BJ (cell line): ENCODE measurements at regions not wholly inside any gene's neighbourhood (a gene's known extent, or its start where the extent isn't known, plus 50 kb on each side); places are given as distances from the start of the nearest gene placed in this dataset.

Experiments
- CTCF ChIA-PET: fragments of 350-600 bp; formaldehyde crosslinking; extraction: SDS; loops from one replicate; lab custom pipeline; 2021; ENCODE audit warnings: antibody characterized with exemption, inconsistent platforms; lab: Yijun Ruan, JAX
- POLR2A ChIA-PET: fragments of 300-600 bp; sonication (Branson Sonifier 250); formaldehyde crosslinking; extraction: SDS; loops from one replicate; lab custom pipeline; 2021; ENCODE audit warnings: antibody characterized with exemption; lab: Charles Lee
- DNase-seq: peaks from one replicate; pipeline ENCODE4 v3.0.0-alpha.2; 2011; ENCODE audit warnings: low read depth
- H3K27me3 ChIP-seq: 2 replicates; pipeline ENCODE4 v1.6.0; 2011; ENCODE audit warnings: low read length; ENCODE audit not compliant: control insufficient read depth, insufficient read depth
- H3K36me3 ChIP-seq: 2 replicates; pipeline ENCODE4 v1.5.1; 2011; ENCODE audit warnings: low read length; ENCODE audit not compliant: control insufficient read depth, insufficient read depth
- H3K4me3 ChIP-seq: 2 replicates; pipeline ENCODE4 v1.5.1; 2011; ENCODE audit warnings: low read depth, mild to moderate bottlenecking, control low read depth, low read length
- TF ChIP-seq, protein P1 (sequence below): IDR thresholded peaks from 2 replicates; pipeline ENCODE4 v1.5.1; 2011; ENCODE audit warnings: low read depth, mild to moderate bottlenecking, control low read depth, inconsistent platforms, low read length, moderate library complexity; ENCODE audit not compliant: insufficient read depth

GRCh38 chr3:24048843-24049242 lies 103.8 kb downstream of the NR1D2 start:
- no peaks in the 10 kb centered on the region for H3K36me3 ChIP-seq
- ChIA-PET POLR2A (no interaction called here), CTCF (interaction anchor here (1.0 to 1.5 kb wide), 5 partner anchors 17 to 137 kb away, joined by 3 to 7 read pairs (median 4); no protein-coding TSS in a partner anchor)
- TF ChIP-seq, protein P1, sequence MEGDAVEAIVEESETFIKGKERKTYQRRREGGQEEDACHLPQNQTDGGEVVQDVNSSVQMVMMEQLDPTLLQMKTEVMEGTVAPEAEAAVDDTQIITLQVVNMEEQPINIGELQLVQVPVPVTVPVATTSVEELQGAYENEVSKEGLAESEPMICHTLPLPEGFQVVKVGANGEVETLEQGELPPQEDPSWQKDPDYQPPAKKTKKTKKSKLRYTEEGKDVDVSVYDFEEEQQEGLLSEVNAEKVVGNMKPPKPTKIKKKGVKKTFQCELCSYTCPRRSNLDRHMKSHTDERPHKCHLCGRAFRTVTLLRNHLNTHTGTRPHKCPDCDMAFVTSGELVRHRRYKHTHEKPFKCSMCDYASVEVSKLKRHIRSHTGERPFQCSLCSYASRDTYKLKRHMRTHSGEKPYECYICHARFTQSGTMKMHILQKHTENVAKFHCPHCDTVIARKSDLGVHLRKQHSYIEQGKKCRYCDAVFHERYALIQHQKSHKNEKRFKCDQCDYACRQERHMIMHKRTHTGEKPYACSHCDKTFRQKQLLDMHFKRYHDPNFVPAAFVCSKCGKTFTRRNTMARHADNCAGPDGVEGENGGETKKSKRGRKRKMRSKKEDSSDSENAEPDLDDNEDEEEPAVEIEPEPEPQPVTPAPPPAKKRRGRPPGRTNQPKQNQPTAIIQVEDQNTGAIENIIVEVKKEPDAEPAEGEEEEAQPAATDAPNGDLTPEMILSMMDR = no peak
- no peak overlapping the region for H3K4me3 ChIP-seq
- H3K27me3 ChIP-seq = no peaks in the 10 kb centered on the region
- no peak for DNase-seq

DNA sequence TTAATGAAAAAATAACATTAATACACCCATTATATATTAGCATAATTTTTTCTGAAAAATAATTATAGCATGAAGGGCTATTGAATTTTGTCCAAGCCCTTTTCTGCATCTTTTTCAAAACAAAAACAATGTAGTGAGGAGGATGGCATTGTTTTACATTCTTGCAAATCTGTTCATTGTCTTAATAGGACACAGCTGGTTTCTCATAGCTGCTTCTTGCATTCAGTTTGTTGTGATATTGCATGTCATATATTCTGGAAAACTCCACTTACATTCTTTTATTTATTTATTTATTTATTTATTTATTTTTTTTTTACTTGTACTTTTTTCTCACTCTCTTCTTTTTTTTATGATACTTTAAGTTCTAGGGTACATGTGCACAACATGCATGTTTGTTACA lies 107.4 kb downstream of the NR1D2 start:
- POLR2A ChIA-PET = no interaction called here
- DNase-seq = no peak
- H3K36me3 ChIP-seq = no peaks in the 10 kb centered on the region
- CTCF ChIA-PET = interaction anchor here (0.8 kb wide), 1 partner anchor 17 kb away, joined by 3 read pairs; no protein-coding TSS in a partner anchor
- TF ChIP-seq, protein P1 = no peak
- no peak overlapping the region for H3K4me3 ChIP-seq
- H3K27me3 ChIP-seq = no peaks in the 10 kb centered on the region

GRCh38 chr3:24058940-24059705 lies 114.0 kb downstream of the NR1D2 start:
- CTCF ChIA-PET = interaction anchor here (0.8 to 1.8 kb wide), 3 partner anchors 17 to 59 kb away, joined by 3 to 5 read pairs (median 3); no protein-coding TSS in a partner anchor
- Histone ChIP-seq H3K27me3 (no peaks in the 10 kb centered on the region), H3K4me3 (no peak overlapping the region), H3K36me3 (no peaks in the 10 kb centered on the region)
- TF ChIP-seq, protein P1 = no peak
- no peak for DNase-seq
- POLR2A ChIA-PET = no interaction called here

- CTCF ChIA-PET = interaction anchor here (0.8 to 1.8 kb wide), 3 partner anchors 17 to 60 kb away, joined by 3 to 5 read pairs (median 3); no protein-coding TSS in a partner anchor
- POLR2A ChIA-PET = no interaction called here
- Histone ChIP-seq H3K27me3 (no peaks in the 10 kb centered on the region), H3K36me3 (no peaks in the 10 kb centered on the region), H3K4me3 (no peak overlapping the region)
- DNase-seq = peak; percentile 39
- TF ChIP-seq, protein P1 = peak; percentile 17; the same call in 1 of the 2 replicates
Measured at GRCh38 chr3:24060055-24060454, 115.0 kb downstream of the NR1D2 start.

- POLR2A ChIA-PET = no interaction called here
- CTCF ChIA-PET = no interaction called here
- no peak overlapping the region for H3K4me3 ChIP-seq
- no peaks in the 10 kb centered on the region for H3K36me3 ChIP-seq
- DNase-seq = no peak
- TF ChIP-seq, protein P1 = no peak
- H3K27me3 ChIP-seq = no peaks in the 10 kb centered on the region
Measured at GRCh38 chr3:24062916-24063315, 117.8 kb downstream of the NR1D2 start.
